Endothelial cell of umbilical vein (primary cell): ENCODE measurements at regions not wholly inside any gene's neighbourhood (a gene's known extent, or its start where the extent isn't known, plus 50 kb on each side); places are given as distances from the start of the nearest gene placed in this dataset.

Experiments used
- BruUV-seq: library from RNA; stranded (reverse); fragments of 400-500 nt; replicated peaks from 2 replicates; lab custom pipeline; 2021; lab: Mats Ljungman, UMichigan
- CTCF ChIA-PET: fragments of 300-600, 350-600 bp; sonication (Branson Sonifier 250); formaldehyde crosslinking; loops from one replicate; lab custom pipeline; 2021; ENCODE audit warnings: antibody characterized with exemption, inconsistent platforms; lab: Charles Lee
- POLR2A ChIA-PET: fragments of 300-600, 350-600 bp; sonication (Branson Sonifier 250); formaldehyde crosslinking; loops from one replicate; lab custom pipeline; 2021; ENCODE audit warnings: antibody characterized with exemption, inconsistent platforms; lab: Charles Lee
- DNase-seq: peaks from one replicate; pipeline ENCODE4 v3.0.0-alpha.2; 2011; ENCODE audit warnings: low read depth, low spot score
- FAIRE-seq: peaks from 2 replicates; lab custom pipeline; 2011; peaks lifted over from hg19 to GRCh38; lab: Jason Lieb, UNC
- H2AFZ ChIP-seq: 2 replicates; pipeline ENCODE4 v1.6.0; 2012; ENCODE audit warnings: low read depth, low read length, control low read depth, inconsistent platforms
- H3K27ac ChIP-seq: 2 replicates; pipeline ENCODE4 v1.5.1; 2011; ENCODE audit warnings: low read depth, mild to moderate bottlenecking, control low read depth, low read length, moderate library complexity; ENCODE audit not compliant: insufficient read depth
- H3K27me3 ChIP-seq, 2 experiments: 2 replicates each; pipeline versions ENCODE4 v1.6.0 to v1.6.1; 2011; ENCODE audit warnings: low read length in 2 of 2, mixed read lengths in 1 of 2; ENCODE audit not compliant: control insufficient read depth in 2 of 2, insufficient read depth in 2 of 2
- H3K36me3 ChIP-seq, 2 experiments: 2 replicates in 1 of 2; 3 replicates in 1 of 2; pipeline ENCODE4 v1.5.1; 2011; ENCODE audit warnings: low read length in 2 of 2, mild to moderate bottlenecking in 1 of 2, moderate library complexity in 1 of 2; ENCODE audit not compliant: control insufficient read depth in 2 of 2, insufficient read depth in 2 of 2; ENCODE audit errors: extremely low read depth in 1 of 2
- H3K4me1 ChIP-seq: 3 replicates; pipeline ENCODE4 v1.5.1; 2011; ENCODE audit warnings: mild to moderate bottlenecking, low read length; ENCODE audit not compliant: control insufficient read depth, insufficient read depth; ENCODE audit errors: extremely low read depth
- H3K4me2 ChIP-seq: 2 replicates; pipeline ENCODE4 v1.6.1; 2011; ENCODE audit warnings: low read length, control low read depth, mixed read lengths; ENCODE audit not compliant: insufficient read depth
- H3K4me3 ChIP-seq, 3 experiments: fragments of 200-600 bp in 1 of 3; sonication (generic), shearing (Covaris generic) in 1 of 3; replicated peaks in 1 of 3; 2 replicates each; pipeline ENCODE4 v1.5.1; 2011 to 2016; ENCODE audit warnings: control low read depth in 3 of 3, low read length in 3 of 3, mild to moderate bottlenecking in 2 of 3, inconsistent platforms in 1 of 3, low read depth in 1 of 3, moderate library complexity in 1 of 3; ENCODE audit not compliant: insufficient read depth in 1 of 3
- H3K79me2 ChIP-seq: 2 replicates; pipeline ENCODE4 v1.6.0; 2012; ENCODE audit warnings: low read length, inconsistent platforms; ENCODE audit not compliant: control insufficient read depth, insufficient read depth
- H3K9ac ChIP-seq: replicated peaks from 2 replicates; pipeline ENCODE3; 2011; ENCODE audit warnings: low read length, control low read depth; ENCODE audit not compliant: insufficient read depth; ENCODE audit errors: extremely low read depth
- H3K9me1 ChIP-seq: replicated peaks from 3 replicates; pipeline ENCODE4 v1.6.0; 2011; ENCODE audit warnings: mild to moderate bottlenecking, low read length; ENCODE audit not compliant: control insufficient read depth, insufficient read depth; ENCODE audit errors: extremely low read depth
- H3K9me3 ChIP-seq: replicated peaks from 2 replicates; pipeline ENCODE4 v1.5.1; 2012; ENCODE audit warnings: low read length, inconsistent platforms; ENCODE audit not compliant: control insufficient read depth, insufficient read depth
- H4K20me1 ChIP-seq: replicated peaks from 2 replicates; pipeline ENCODE3; 2011; ENCODE audit warnings: mild to moderate bottlenecking, low read length; ENCODE audit not compliant: control insufficient read depth, insufficient read depth; ENCODE audit errors: extremely low read depth
- CTCF ChIP-seq, 2 donors: IDR thresholded peaks; 1 replicate in 1 of 2; 2 replicates in 1 of 2; pipeline ENCODE4 v1.5.1; 2011; ENCODE audit warnings: low read length in 2 of 2, mild to moderate bottlenecking in 2 of 2, moderate library complexity in 2 of 2, control low read depth in 1 of 2, inconsistent platforms in 1 of 2, low read depth in 1 of 2; ENCODE audit not compliant: insufficient read depth in 1 of 2; ENCODE audit errors: extremely low read depth in 1 of 2
- EZH2 ChIP-seq: IDR thresholded peaks from 2 replicates; pipeline ENCODE4 v1.6.1; 2012; ENCODE audit warnings: borderline replicate concordance, low read depth, mild to moderate bottlenecking, moderate library complexity, low read length, inconsistent platforms; ENCODE audit not compliant: severe bottlenecking
- FOS ChIP-seq: IDR thresholded peaks from 2 replicates; pipeline ENCODE4 v1.6.1; 2011; ENCODE audit warnings: mild to moderate bottlenecking, low read length, moderate library complexity, borderline replicate concordance; ENCODE audit not compliant: insufficient read depth
- GATA2 ChIP-seq: IDR thresholded peaks from 2 replicates; pipeline ENCODE4 v1.7.0; 2011; ENCODE audit warnings: low read depth, mild to moderate bottlenecking, moderate library complexity, mixed read lengths, low read length; ENCODE audit not compliant: insufficient read length, insufficient read depth
- MYC ChIP-seq: IDR thresholded peaks from one replicate; pipeline ENCODE4 v1.6.1; 2011; ENCODE audit warnings: mild to moderate bottlenecking, low read depth, low read length
- POLR2A ChIP-seq: IDR thresholded peaks from 2 replicates; pipeline ENCODE4 v1.6.1; 2012; ENCODE audit warnings: low read depth, mild to moderate bottlenecking, control low read depth, low read length
- POLR2AphosphoS5 ChIP-seq: IDR thresholded peaks from 2 replicates; pipeline ENCODE4 v1.6.1; 2012; ENCODE audit warnings: low read depth, mild to moderate bottlenecking, control low read depth, low read length, moderate library complexity; ENCODE audit not compliant: insufficient read depth
- dilution Hi-C: fragments of 300-500 bp; cut with MboI; formaldehyde crosslinking; loops from one replicate; pipeline ENCODE4 v1.15.0; 2019; ENCODE audit warnings: low sequenced_read_pairs; ENCODE audit not compliant: extremely low pct_ligation_motif_present
- intact Hi-C: fragments of 100-400 bp; cut with micrococcal nuclease; formaldehyde crosslinking; loops from one replicate; pipeline ENCODE4 v1.10.0; 2022
- TF ChIP-seq, protein P1 (sequence below): IDR thresholded peaks from 2 replicates; pipeline ENCODE4 v1.6.1; 2011; ENCODE audit not compliant: insufficient read depth, insufficient read length

- Histone ChIP-seq H3K27me3 (no peaks in the 10 kb centered on the region), H3K79me2 (no peaks in the 10 kb centered on the region), H3K4me2 (no peak overlapping the region), H3K27ac (no peak overlapping the region), H3K9me3 (peaks cover 2% of the 10 kb centered on the region), H3K36me3 (no peaks in the 10 kb centered on the region), H3K4me3 (no peak overlapping the region), H3K4me1 (no peaks in the 10 kb centered on the region), H3K9me1 (no peaks in the 10 kb centered on the region), H3K9ac (no peak overlapping the region), H4K20me1 (no peaks in the 10 kb centered on the region), H2AFZ (no peak overlapping the region)
- dilution Hi-C loops (no loop called here), intact Hi-C loops (no loop called here)
- POLR2A ChIA-PET, result no interaction called here
- FAIRE-seq (no peak), DNase-seq (no peak)
- CTCF ChIA-PET, result no interaction called here
- TF ChIP-seq POLR2AphosphoS5, result no peak
- no peak for TF ChIP-seq FOS
- TF ChIP-seq, protein P1, sequence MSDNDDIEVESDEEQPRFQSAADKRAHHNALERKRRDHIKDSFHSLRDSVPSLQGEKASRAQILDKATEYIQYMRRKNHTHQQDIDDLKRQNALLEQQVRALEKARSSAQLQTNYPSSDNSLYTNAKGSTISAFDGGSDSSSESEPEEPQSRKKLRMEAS, result no peak
- TF ChIP-seq POLR2A, result no peak
- no peak for TF ChIP-seq EZH2
- no peak for TF ChIP-seq CTCF (IDR thresholded peaks at IDR 0.05; ENCODE audit: extremely low read depth in 1 of 2, insufficient read depth in 1 of 2, low read depth in 1 of 2, low read length in 2 of 2)
- no peak for TF ChIP-seq GATA2
- TF ChIP-seq MYC, result no peak
- no TSS peak for BruUV-seq
Observed at GRCh38 chr16:8084302-8084701, 506.0 kb downstream of the TMEM114 start.
